HG03066 (cell line): ENCODE measurements at regions not wholly inside any gene's neighbourhood (a gene's known extent, or its start where the extent isn't known, plus 50 kb on each side); places are given as distances from the start of the nearest gene placed in this dataset.
"Not testable (repeated sequence)": the region's sequence is repeated elsewhere in the genome, so short reads cannot be mapped to it uniquely, and the experiment has no call there.

ENCODE experiments used
- ATAC-seq: cut with Tn5 transposase; IDR thresholded peaks from one replicate; pipeline ENCODE4 v1.9.1; 2021; ENCODE audit warnings: low read depth; ENCODE audit not compliant: unreplicated experiment

GRCh38 chr2:210730672-210731071 is 174.3 kb downstream of the CPS1 start:
- ATAC-seq, result no peak

- ATAC-seq, result not testable (repeated sequence)
Measured at GRCh38 chr2:210746826-210747225, 190.4 kb downstream of the CPS1 start.

- no peak for ATAC-seq
Measured at GRCh38 chr2:210752532-210752931, 196.1 kb downstream of the CPS1 start.

- ATAC-seq, result no peak
Measured at GRCh38 chr2:210753386-210753785, 197.0 kb downstream of the CPS1 start.

- no peak for ATAC-seq
Measured at GRCh38 chr2:210756855-210757254, 200.5 kb downstream of the CPS1 start.

- no peak for ATAC-seq
Measured at GRCh38 chr2:210762604-210763588, 206.5 kb downstream of the CPS1 start.

GRCh38 chr2:210768329-210768910 is 212.0 kb downstream of the CPS1 start:
- ATAC-seq, result no peak

GRCh38 chr2:210776756-210777155 is 220.4 kb downstream of the CPS1 start:
- ATAC-seq, result no peak

- ATAC-seq, result no peak
Measured at GRCh38 chr2:210782222-210782621, 225.8 kb downstream of the CPS1 start.

- not testable (repeated sequence) for ATAC-seq
Measured at GRCh38 chr2:210787831-210788230, 231.4 kb downstream of the CPS1 start.

- ATAC-seq, result no peak
Measured at GRCh38 chr2:210792000-210792399, 235.6 kb downstream of the CPS1 start.

- ATAC-seq, result no peak
Measured at GRCh38 chr2:210795506-210795905, 239.1 kb downstream of the CPS1 start.

GRCh38 chr2:210798180-210798579 is 241.8 kb downstream of the CPS1 start:
- ATAC-seq, result no peak

GRCh38 chr2:210814251-210815025 is 258.0 kb downstream of the CPS1 start:
- no peak for ATAC-seq

- no peak for ATAC-seq
Measured at GRCh38 chr2:210816769-210817168, 260.4 kb downstream of the CPS1 start.

GRCh38 chr2:210818473-210818872 is 262.1 kb downstream of the CPS1 start:
- ATAC-seq, result no peak

GRCh38 chr2:210833403-210833802 is 277.0 kb downstream of the CPS1 start:
- no peak for ATAC-seq

- no peak for ATAC-seq
Measured at GRCh38 chr2:210839034-210839433, 282.6 kb downstream of the CPS1 start.

GRCh38 chr2:210839450-210839849 is 283.1 kb downstream of the CPS1 start:
- ATAC-seq, result no peak

GRCh38 chr2:210842896-210843295 is 286.5 kb downstream of the CPS1 start:
- ATAC-seq, result no peak

- no peak for ATAC-seq
Measured at GRCh38 chr2:210844016-210844415, 287.6 kb downstream of the CPS1 start.
